Activated naive CD8-positive, alpha-beta T cell treated with anti-CD3 and anti-CD28 coated beads, Interleukin-2, amount 10 ng/mL, durations not matched to agents 7 days and 5 days (primary cell): ENCODE measurements at regions not wholly inside any gene's neighbourhood (a gene's known extent, or its start where the extent isn't known, plus 50 kb on each side); places are given as distances from the start of the nearest gene placed in this dataset.

Source experiments
- ATAC-seq: fragments of 150-1000 bp; cut with Tn5 transposase; one replicate; pipeline ENCODE4 v1.10.0; 2021; ENCODE audit warnings: low read depth, moderate library complexity
- POLR2A ChIA-PET: fragments of 350-600 bp; sonication (Branson Sonifier 250); formaldehyde crosslinking; loops from one replicate; lab custom pipeline; 2021; ENCODE audit warnings: antibody characterized with exemption; lab: Charles Lee
- DNase-seq: peaks from one replicate; pipeline ENCODE4 v3.0.0; 2021
- H3K27ac Mint-ChIP-seq: one replicate; pipeline ENCODE4 v1.8.0; 2022; ENCODE audit warnings: mild to moderate bottlenecking, mixed read lengths
- H3K27me3 Mint-ChIP-seq: one replicate; pipeline ENCODE4 v1.8.0; 2022; ENCODE audit warnings: mild to moderate bottlenecking, moderate library complexity, mixed read lengths
- H3K36me3 Mint-ChIP-seq: one replicate; pipeline ENCODE4 v1.8.0; 2021; ENCODE audit warnings: mild to moderate bottlenecking, mixed read lengths
- H3K4me1 Mint-ChIP-seq: one replicate; pipeline ENCODE4 v1.8.0; 2021; ENCODE audit warnings: mixed read lengths
- H3K4me3 Mint-ChIP-seq: one replicate; pipeline ENCODE4 v1.8.0; 2022; ENCODE audit warnings: mild to moderate bottlenecking, moderate library complexity, mixed read lengths
- H3K9me3 Mint-ChIP-seq: one replicate; pipeline ENCODE4 v1.8.0; 2021; ENCODE audit warnings: mixed read lengths

DNA sequence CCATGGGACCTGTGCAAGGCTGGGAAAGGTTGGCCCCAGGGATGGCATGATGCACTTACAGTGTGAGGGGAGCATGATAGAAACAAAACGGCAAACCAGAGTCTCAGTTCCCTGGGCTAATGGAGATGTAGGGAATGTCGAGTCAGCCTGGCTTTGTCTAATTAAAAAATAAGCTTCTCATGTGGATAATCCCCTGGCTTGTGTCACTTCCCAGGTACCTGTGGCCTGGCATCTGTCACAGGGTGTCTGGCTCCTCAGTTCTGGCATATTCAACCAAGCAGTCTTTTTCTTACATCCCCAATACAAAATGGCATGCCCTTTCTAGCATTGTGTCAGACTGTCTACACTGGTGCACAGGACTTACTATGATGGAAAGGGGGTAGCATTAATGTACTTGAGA, 261.4 kb downstream of the GRIN2B start:
- no peak overlapping the region for H3K27ac Mint-ChIP-seq
- no peak for ATAC-seq
- H3K4me3 Mint-ChIP-seq, result no peak overlapping the region
- no peaks in the 10 kb centered on the region for H3K27me3 Mint-ChIP-seq
- no peaks in the 10 kb centered on the region for H3K36me3 Mint-ChIP-seq
- H3K4me1 Mint-ChIP-seq, result no peaks in the 10 kb centered on the region
- POLR2A ChIA-PET, result no interaction called here
- H3K9me3 Mint-ChIP-seq, result no peaks in the 10 kb centered on the region
- DNase-seq, result no peak

DNA sequence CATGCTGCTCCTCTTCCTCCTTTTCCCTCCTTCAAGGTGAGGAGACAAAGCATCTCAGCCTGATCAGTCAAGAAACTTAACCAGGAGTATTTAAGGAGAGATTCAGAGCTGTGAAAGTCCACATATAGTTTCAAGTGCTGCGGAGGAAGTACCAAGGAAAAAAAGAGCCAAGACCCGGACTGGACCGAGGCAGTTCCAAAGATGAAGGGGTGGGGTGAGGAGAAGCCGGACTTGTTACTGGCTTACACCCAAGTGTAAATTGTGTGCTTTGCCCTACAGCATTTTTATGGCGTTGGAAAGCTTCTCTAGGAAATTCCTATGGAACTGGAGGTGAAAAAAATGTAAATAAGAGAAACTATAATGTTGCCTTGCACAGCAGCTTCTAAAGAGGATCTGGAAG, 263.1 kb downstream of the GRIN2B start:
- H3K4me1 Mint-ChIP-seq, result no peaks in the 10 kb centered on the region
- H3K27me3 Mint-ChIP-seq, result no peaks in the 10 kb centered on the region
- H3K27ac Mint-ChIP-seq, result no peak overlapping the region
- POLR2A ChIA-PET, result no interaction called here
- ATAC-seq (no peak), DNase-seq (no peak)
- no peaks in the 10 kb centered on the region for H3K36me3 Mint-ChIP-seq
- no peaks in the 10 kb centered on the region for H3K9me3 Mint-ChIP-seq
- no peak overlapping the region for H3K4me3 Mint-ChIP-seq

DNA sequence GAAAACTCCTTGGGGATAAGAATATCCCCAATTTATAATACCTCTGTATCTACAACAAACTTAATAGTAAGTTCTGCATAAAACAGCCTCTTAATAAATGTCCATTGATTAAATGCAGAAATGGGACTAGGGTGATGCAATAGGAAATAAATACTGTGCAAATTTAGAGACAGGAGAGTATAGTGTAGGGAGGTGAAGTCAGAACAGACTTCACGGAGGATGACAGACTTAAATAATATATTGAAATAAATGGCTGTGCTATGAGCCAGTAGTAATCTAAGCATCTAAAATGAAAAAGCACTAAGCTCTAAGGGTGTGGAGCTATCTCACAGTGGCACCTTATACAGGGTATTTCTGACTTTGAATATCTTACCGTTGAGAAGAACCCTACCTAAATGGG, 265.3 kb downstream of the GRIN2B start:
- ATAC-seq, result no peak
- no peaks in the 10 kb centered on the region for H3K27me3 Mint-ChIP-seq
- H3K4me1 Mint-ChIP-seq, result no peaks in the 10 kb centered on the region
- no peak for DNase-seq
- no peak overlapping the region for H3K4me3 Mint-ChIP-seq
- POLR2A ChIA-PET, result no interaction called here
- H3K9me3 Mint-ChIP-seq, result peaks cover 1% of the 10 kb centered on the region
- H3K36me3 Mint-ChIP-seq, result no peaks in the 10 kb centered on the region
- no peak overlapping the region for H3K27ac Mint-ChIP-seq

DNA sequence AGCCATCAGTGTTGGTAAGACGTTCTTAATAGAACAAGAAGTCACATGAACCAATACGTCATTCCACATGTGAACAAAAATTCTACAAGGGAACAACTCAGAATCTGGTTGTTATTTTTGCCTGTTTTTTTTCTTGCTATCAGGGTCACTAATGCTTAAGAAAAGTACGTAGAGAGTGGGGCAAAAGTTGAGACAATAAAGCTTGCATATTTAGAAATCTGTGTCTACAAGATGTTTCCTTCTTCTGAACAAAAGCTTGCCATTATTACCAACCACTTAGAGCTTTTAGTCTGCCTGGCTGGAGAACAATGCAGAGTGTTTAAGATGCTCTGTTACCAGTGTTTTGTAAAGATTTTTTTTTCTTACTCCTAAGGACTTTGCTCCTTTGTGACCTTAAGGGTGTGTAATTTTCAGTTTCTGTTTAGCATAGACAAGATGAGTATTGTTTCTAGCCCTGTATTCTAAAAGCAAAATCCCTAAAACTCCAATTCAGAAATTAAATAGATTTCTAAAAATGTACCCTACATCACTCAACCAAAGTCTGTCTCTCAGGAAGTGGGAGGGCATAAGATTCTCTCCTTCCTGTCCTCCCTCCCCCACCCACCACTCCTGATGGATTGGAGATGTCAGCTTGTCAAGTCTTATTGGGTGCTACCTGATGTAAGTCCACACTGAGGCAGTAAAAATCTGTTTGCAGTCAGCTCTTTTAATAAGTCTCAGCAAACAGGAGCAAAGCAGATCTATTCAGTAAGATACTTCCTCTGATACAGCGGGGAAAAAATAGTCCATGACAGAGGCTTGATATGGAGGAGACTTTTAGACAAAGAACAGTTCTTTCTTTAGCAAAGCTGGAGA, 267.6 kb downstream of the GRIN2B start:
- Mint-ChIP-seq H3K27ac (no peak overlapping the region), H3K4me1 (no peaks in the 10 kb centered on the region), H3K9me3 (peaks cover 1% of the 10 kb centered on the region), H3K4me3 (no peak overlapping the region), H3K36me3 (no peaks in the 10 kb centered on the region), H3K27me3 (no peaks in the 10 kb centered on the region)
- ATAC-seq (no peak), DNase-seq (no peak)
- POLR2A ChIA-PET, result no interaction called here

DNA sequence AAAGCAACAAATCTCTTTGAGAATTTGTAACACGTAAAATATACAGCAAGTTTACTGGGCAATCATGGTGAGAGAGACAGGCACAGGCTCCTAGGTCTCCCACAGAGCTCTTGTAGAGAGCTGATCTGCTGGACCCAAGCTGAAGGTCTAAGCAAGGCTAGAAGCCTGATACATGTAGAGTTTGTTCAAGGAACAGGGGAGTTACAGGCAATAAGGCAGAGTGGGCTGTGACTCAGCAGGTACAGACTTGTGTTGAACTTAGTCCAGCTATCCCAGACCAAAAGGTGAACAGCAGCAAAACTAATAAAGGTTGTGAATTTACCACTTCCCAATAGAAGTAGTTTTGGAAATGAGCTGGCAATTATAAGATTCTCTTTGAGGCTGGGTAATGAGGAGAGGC, 273.6 kb downstream of the GRIN2B start:
- Mint-ChIP-seq H3K27me3 (no peaks in the 10 kb centered on the region), H3K4me1 (no peaks in the 10 kb centered on the region), H3K9me3 (no peaks in the 10 kb centered on the region), H3K36me3 (no peaks in the 10 kb centered on the region), H3K27ac (no peak overlapping the region), H3K4me3 (no peak overlapping the region)
- POLR2A ChIA-PET, result no interaction called here
- no peak for DNase-seq
- no peak for ATAC-seq

DNA sequence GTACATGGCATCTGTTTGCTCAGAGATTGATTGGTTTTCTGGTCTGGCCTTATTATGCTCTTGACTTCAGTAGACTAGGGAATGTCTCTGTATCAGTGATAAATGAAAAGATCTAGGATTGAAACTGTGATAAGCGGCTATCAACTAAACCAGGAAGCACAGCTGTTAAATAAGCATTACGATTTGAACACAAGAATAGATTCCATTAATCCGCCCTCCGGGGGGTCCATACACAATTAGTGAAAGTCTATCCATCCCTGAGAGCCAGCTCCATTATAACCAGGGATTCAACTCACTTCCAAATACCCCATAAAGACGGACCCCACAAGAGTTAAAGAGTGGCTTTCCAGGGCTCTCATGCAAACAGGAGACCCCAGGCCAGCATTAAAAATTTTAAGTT, 279.0 kb downstream of the GRIN2B start:
- ATAC-seq (no peak), DNase-seq (no peak)
- no peaks in the 10 kb centered on the region for H3K9me3 Mint-ChIP-seq
- POLR2A ChIA-PET, result no interaction called here
- no peaks in the 10 kb centered on the region for H3K36me3 Mint-ChIP-seq
- H3K27me3 Mint-ChIP-seq, result no peaks in the 10 kb centered on the region
- no peak overlapping the region for H3K27ac Mint-ChIP-seq
- no peak overlapping the region for H3K4me3 Mint-ChIP-seq
- H3K4me1 Mint-ChIP-seq, result no peaks in the 10 kb centered on the region

DNA sequence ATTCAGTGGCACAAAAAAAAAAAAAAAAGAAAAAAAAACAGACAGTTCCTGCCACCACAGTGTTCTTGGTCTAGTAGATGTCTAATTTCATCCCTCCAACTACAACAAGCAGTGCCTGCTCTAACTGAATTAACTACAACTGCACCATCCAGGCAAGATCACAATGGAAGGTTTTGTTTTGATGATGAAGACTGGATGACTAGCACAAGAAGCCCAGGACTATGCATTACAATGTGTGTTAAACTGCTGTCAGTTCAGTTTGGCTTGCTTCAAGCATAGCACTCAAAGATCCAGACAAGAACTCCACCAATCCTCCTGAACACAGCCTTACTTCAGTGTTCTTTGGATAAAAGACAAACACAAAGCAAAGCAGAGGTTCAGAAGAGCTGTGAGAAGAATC, 279.9 kb downstream of the GRIN2B start:
- H3K27me3 Mint-ChIP-seq, result no peaks in the 10 kb centered on the region
- H3K4me3 Mint-ChIP-seq, result no peak overlapping the region
- no peak for ATAC-seq
- no peaks in the 10 kb centered on the region for H3K4me1 Mint-ChIP-seq
- no peak for DNase-seq
- no peaks in the 10 kb centered on the region for H3K36me3 Mint-ChIP-seq
- POLR2A ChIA-PET, result no interaction called here
- H3K9me3 Mint-ChIP-seq, result no peaks in the 10 kb centered on the region
- no peak overlapping the region for H3K27ac Mint-ChIP-seq

DNA sequence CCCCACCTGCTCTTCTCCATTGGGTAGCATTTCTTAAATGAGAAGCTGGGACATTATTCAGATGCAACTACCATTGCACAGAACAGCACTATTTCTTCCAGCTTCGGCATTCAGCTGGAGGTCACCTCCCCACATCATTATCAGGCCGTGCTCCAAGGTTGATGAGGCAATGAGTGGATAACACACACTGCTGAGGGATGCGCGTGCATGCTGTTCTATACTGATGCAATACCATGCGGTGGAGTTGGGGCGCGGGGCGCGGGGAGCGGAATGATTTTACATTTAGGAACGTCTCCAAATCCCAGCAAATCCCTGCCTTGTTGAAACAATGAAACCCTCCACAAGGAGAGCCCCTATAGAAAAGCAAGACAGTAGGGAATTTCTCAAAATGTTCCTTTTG, 283.4 kb downstream of the GRIN2B start:
- Mint-ChIP-seq H3K27ac (no peak overlapping the region), H3K36me3 (no peaks in the 10 kb centered on the region), H3K9me3 (no peaks in the 10 kb centered on the region), H3K4me1 (no peaks in the 10 kb centered on the region), H3K27me3 (no peaks in the 10 kb centered on the region), H3K4me3 (no peak overlapping the region)
- POLR2A ChIA-PET, result no interaction called here
- no peak for DNase-seq
- ATAC-seq, result no peak

DNA sequence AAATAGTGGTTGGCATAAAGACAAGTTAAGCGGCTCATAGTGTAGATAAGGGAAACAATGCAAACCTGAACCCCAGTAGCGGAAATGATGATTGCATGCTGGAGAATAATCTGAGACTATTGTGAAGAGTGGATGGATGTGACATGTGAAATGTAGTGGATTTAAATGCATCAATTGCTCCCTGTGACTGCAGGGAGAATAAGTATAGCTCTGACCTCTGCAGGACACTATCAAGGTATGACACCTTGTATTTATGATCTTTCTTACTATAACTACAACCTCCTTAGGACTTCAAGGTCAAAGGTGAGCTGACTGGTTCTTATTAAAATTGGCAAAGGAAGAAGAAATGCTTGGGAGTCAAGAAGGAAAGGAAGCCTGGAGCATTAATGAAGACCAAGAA, 285.6 kb downstream of the GRIN2B start:
- POLR2A ChIA-PET, result no interaction called here
- ATAC-seq, result no peak
- no peak overlapping the region for H3K4me3 Mint-ChIP-seq
- peaks cover 3% of the 10 kb centered on the region for H3K27me3 Mint-ChIP-seq
- no peak overlapping the region for H3K27ac Mint-ChIP-seq
- no peaks in the 10 kb centered on the region for H3K36me3 Mint-ChIP-seq
- H3K4me1 Mint-ChIP-seq, result no peaks in the 10 kb centered on the region
- no peak for DNase-seq
- H3K9me3 Mint-ChIP-seq, result no peaks in the 10 kb centered on the region

DNA sequence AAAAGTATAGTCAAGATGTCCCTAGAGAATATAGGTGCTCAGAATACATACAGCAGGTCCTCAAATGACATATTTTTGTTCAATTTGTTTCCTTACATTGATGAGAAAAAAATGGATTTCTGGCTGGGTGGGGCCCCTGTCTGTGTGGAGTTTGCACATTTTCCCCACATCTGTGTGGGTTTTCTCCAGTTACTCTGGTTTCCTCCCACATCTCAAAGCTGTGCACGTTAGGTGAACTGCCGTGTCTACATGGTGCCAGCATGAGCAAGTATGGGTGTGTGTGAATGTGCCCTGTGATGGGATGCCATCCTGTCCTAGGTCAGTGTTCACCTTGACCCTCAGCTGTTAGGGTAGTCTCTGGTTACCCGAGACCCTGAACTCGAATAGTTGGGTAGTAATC, 289.1 kb downstream of the GRIN2B start:
- Mint-ChIP-seq H3K4me1 (no peaks in the 10 kb centered on the region), H3K27ac (no peak overlapping the region), H3K4me3 (no peak overlapping the region), H3K36me3 (no peaks in the 10 kb centered on the region), H3K9me3 (no peaks in the 10 kb centered on the region), H3K27me3 (peaks cover 3% of the 10 kb centered on the region)
- no peak for DNase-seq
- POLR2A ChIA-PET, result no interaction called here
- ATAC-seq, result no peak

DNA sequence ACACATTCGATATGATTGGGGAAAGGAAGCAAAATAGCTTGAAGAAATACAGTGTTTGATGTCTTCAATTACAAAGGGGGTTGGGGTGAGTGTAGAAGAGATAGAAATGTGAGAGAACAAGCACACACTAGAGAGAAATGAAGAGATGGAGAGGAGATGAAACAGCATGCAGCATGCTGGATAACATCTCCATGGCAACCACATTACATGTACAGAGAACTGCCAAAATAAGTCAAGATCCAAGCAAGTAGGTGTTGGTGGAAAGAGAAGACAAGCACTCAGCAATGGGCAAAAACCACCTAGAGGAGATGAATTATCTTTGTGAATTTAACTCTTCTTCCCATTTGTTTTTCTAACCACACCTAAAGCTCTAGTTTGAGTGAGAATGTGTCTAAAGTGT, 289.8 kb downstream of the GRIN2B start:
- POLR2A ChIA-PET, result no interaction called here
- Mint-ChIP-seq H3K4me3 (no peak overlapping the region), H3K27ac (no peak overlapping the region), H3K36me3 (no peaks in the 10 kb centered on the region), H3K9me3 (no peaks in the 10 kb centered on the region), H3K4me1 (no peaks in the 10 kb centered on the region), H3K27me3 (peaks cover 3% of the 10 kb centered on the region)
- no peak for ATAC-seq
- DNase-seq, result no peak

DNA sequence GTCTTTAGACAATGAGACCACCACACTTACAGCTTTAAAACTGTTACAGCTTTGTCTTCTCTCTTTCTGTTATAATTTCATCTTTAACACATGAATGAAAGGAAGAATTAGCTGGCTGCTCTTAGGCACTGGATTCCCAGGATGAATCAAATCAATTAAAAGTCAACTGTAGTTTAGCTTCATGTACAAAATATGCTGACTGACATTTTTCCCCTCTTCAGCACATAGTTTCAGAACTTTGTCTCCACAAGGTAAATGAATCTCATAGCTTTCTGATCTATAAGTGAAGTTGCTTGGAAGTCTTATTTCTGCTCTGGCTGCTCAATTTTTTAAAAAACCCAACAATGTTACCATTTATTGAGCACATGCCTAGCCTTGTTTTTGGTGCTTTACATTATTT, 293.8 kb downstream of the GRIN2B start:
- POLR2A ChIA-PET, result no interaction called here
- no peak overlapping the region for H3K27ac Mint-ChIP-seq
- no peak overlapping the region for H3K4me3 Mint-ChIP-seq
- no peaks in the 10 kb centered on the region for H3K36me3 Mint-ChIP-seq
- no peaks in the 10 kb centered on the region for H3K4me1 Mint-ChIP-seq
- DNase-seq (no peak), ATAC-seq (no peak)
- no peaks in the 10 kb centered on the region for H3K9me3 Mint-ChIP-seq
- H3K27me3 Mint-ChIP-seq, result peaks cover 3% of the 10 kb centered on the region

DNA sequence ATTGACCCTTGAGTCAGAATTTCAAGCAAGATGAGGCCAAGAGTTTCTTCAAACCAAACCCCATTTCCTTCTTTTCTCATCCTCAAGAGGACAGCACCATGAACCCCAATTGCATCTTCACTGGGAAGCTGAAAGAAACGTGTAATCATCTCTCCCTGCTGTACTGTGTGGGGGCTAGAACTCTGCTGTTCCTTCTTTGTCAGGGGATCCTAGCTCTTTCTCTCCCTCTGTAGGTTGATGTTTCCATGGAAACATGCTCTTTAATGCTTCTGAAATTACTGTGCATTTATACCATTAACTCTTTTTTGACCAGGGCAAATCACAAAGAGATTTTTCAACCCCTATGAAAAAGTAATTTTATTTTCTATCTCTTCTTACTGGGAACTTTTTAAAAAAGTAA, 295.1 kb downstream of the GRIN2B start:
- DNase-seq (no peak), ATAC-seq (no peak)
- Mint-ChIP-seq H3K4me1 (no peaks in the 10 kb centered on the region), H3K9me3 (no peaks in the 10 kb centered on the region), H3K4me3 (no peak overlapping the region), H3K36me3 (no peaks in the 10 kb centered on the region), H3K27ac (no peak overlapping the region), H3K27me3 (no peaks in the 10 kb centered on the region)
- POLR2A ChIA-PET, result no interaction called here

DNA sequence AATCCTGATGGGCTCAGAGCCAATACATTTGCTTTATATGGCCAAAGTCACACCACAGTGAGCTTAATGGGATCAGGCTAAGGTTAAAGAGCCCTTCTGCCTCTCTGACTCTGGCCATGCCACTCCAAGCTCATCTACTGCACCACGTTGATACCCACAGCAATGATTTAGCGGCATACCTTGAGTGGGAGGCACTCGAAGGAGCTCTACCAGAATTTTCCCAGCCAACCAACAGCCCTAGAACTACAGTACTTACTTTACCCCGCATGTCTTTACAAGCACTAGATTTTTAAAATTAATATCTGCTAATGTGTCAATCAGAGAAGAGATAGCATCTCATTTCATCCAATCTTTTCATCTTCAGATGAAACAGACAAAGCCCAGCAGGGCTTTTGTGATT, 300.5 kb downstream of the GRIN2B start:
- H3K4me3 Mint-ChIP-seq, result no peak overlapping the region

More for the DNA sequence above, 300.5 kb downstream of the GRIN2B start:
- DNase-seq (no peak), ATAC-seq (no peak)
- no peaks in the 10 kb centered on the region for H3K4me1 Mint-ChIP-seq
- H3K27me3 Mint-ChIP-seq, result no peaks in the 10 kb centered on the region
- H3K36me3 Mint-ChIP-seq, result no peaks in the 10 kb centered on the region
- no peak overlapping the region for H3K27ac Mint-ChIP-seq
- no peaks in the 10 kb centered on the region for H3K9me3 Mint-ChIP-seq
- POLR2A ChIA-PET, result no interaction called here
